SK-N-SH (cell line): ENCODE measurements at regions not wholly inside any gene's neighbourhood (a gene's known extent, or its start where the extent isn't known, plus 50 kb on each side); places are given as distances from the start of the nearest gene placed in this dataset.

Source experiments
- FOXJ3 ChIP-seq: sonication (generic); formaldehyde crosslinking; IDR thresholded peaks from 2 replicates; pipeline ENCODE4 v1.5.1; 2020; ENCODE audit warnings: mild to moderate bottlenecking, missing genetic modification reagents
- RAD21 ChIP-seq: IDR thresholded peaks from 2 replicates; pipeline ENCODE4 v1.6.1; 2012; ENCODE audit warnings: mild to moderate bottlenecking, low read length
- TF ChIP-seq, protein P1 (sequence below): fragments of 200-600 bp; sonication (generic); IDR thresholded peaks from 2 replicates; pipeline ENCODE4 v1.6.1; 2017; ENCODE audit warnings: antibody characterized with exemption, mild to moderate bottlenecking, moderate library complexity

DNA sequence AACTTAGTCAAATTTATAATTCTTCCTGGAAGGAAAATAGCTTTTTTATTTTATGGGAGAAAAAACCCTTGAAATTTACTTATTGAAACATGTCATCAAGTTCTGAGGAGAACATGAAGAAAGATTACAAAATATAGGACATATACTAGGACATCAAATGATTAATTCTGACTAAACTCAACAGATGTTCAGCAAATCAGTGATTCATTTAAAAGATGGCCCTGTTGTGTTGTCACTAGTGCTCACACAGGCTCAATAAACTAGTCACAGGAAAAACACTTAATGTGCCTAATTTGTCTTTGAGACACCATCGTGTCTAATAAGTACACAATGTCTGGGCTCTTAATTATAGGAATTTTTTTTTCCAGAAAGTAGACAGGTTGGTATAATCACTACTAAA lies 223.8 kb upstream of the TMTC4 start:
- TF ChIP-seq FOXJ3 (CRISPR knock-in tag): no peak
- TF ChIP-seq, protein P1, sequence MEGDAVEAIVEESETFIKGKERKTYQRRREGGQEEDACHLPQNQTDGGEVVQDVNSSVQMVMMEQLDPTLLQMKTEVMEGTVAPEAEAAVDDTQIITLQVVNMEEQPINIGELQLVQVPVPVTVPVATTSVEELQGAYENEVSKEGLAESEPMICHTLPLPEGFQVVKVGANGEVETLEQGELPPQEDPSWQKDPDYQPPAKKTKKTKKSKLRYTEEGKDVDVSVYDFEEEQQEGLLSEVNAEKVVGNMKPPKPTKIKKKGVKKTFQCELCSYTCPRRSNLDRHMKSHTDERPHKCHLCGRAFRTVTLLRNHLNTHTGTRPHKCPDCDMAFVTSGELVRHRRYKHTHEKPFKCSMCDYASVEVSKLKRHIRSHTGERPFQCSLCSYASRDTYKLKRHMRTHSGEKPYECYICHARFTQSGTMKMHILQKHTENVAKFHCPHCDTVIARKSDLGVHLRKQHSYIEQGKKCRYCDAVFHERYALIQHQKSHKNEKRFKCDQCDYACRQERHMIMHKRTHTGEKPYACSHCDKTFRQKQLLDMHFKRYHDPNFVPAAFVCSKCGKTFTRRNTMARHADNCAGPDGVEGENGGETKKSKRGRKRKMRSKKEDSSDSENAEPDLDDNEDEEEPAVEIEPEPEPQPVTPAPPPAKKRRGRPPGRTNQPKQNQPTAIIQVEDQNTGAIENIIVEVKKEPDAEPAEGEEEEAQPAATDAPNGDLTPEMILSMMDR: no peak
- TF ChIP-seq RAD21: no peak
